Duodenal mucosa (tissue), 2 donors: ENCODE measurements at regions not wholly inside any gene's neighbourhood (a gene's known extent, or its start where the extent isn't known, plus 50 kb on each side); places are given as distances from the start of the nearest gene placed in this dataset.
"Not testable (repeated sequence)": the region's sequence is repeated elsewhere in the genome, so short reads cannot be mapped to it uniquely, and the experiment has no call there.

Source experiments
- H3K27ac ChIP-seq: one replicate; pipeline ENCODE4 v1.7.0; 2013; ENCODE audit warnings: low read depth, low read length
- H3K27me3 ChIP-seq, 2 donors: one replicate each; pipeline ENCODE4 v1.7.0; 2013; ENCODE audit warnings: low read length in 2 of 2, control low read depth in 1 of 2; ENCODE audit not compliant: insufficient read depth in 2 of 2, control insufficient read depth in 1 of 2
- H3K36me3 ChIP-seq, 2 donors: one replicate each; pipeline ENCODE4 v1.7.0; 2013; ENCODE audit warnings: low read length in 2 of 2, control low read depth in 1 of 2; ENCODE audit not compliant: insufficient read depth in 2 of 2, control insufficient read depth in 1 of 2
- H3K4me1 ChIP-seq, 2 donors: one replicate each; pipeline ENCODE4 v1.7.0; 2013; ENCODE audit warnings: low read length in 2 of 2, control low read depth in 1 of 2; ENCODE audit not compliant: insufficient read depth in 2 of 2, control insufficient read depth in 1 of 2
- H3K4me3 ChIP-seq, 2 donors: one replicate each; pipeline ENCODE4 v1.7.0; 2013; ENCODE audit warnings: low read length in 2 of 2, low read depth in 1 of 2
- H3K9ac ChIP-seq, 2 donors: one replicate each; pipeline ENCODE4 v1.7.0; 2013; ENCODE audit warnings: low read length in 2 of 2, low read depth in 1 of 2
- H3K9me3 ChIP-seq, 2 donors: one replicate each; pipeline ENCODE4 v1.7.0; 2013; ENCODE audit warnings: low read length in 2 of 2, control low read depth in 1 of 2; ENCODE audit not compliant: control insufficient read depth in 1 of 2

GRCh38 chr3:59360312-59360711, 310.5 kb upstream of the CFAP20DC start:
- H3K36me3 ChIP-seq, H3K27ac ChIP-seq, H3K9me3 ChIP-seq, H3K4me1 ChIP-seq, H3K9ac ChIP-seq, H3K27me3 ChIP-seq, H3K4me3 ChIP-seq: not testable (repeated sequence)

GRCh38 chr3:59341459-59341858, 291.6 kb upstream of the CFAP20DC start:
- no peaks in the 10 kb centered on the region for H3K36me3 ChIP-seq
- no peaks in the 10 kb centered on the region for H3K9me3 ChIP-seq
- no peak overlapping the region for H3K27ac ChIP-seq
- no peaks in the 10 kb centered on the region for H3K4me1 ChIP-seq
- no peak overlapping the region for H3K9ac ChIP-seq
- no peaks in the 10 kb centered on the region for H3K27me3 ChIP-seq
- H3K4me3 ChIP-seq, result no peak overlapping the region

GRCh38 chr3:59339818-59340217, 290.0 kb upstream of the CFAP20DC start:
- Histone ChIP-seq H3K9ac (no peak overlapping the region), H3K4me3 (no peak overlapping the region), H3K9me3 (no peaks in the 10 kb centered on the region), H3K27ac (no peak overlapping the region), H3K27me3 (no peaks in the 10 kb centered on the region), H3K4me1 (no peaks in the 10 kb centered on the region), H3K36me3 (no peaks in the 10 kb centered on the region)

- H3K27ac ChIP-seq, result no peak overlapping the region
- no peaks in the 10 kb centered on the region for H3K9me3 ChIP-seq
- H3K9ac ChIP-seq, result no peak overlapping the region
- H3K36me3 ChIP-seq, result no peaks in the 10 kb centered on the region
- H3K4me3 ChIP-seq, result no peak overlapping the region
- no peaks in the 10 kb centered on the region for H3K4me1 ChIP-seq
- no peaks in the 10 kb centered on the region for H3K27me3 ChIP-seq
Measured at GRCh38 chr3:59338934-59339333, 289.1 kb upstream of the CFAP20DC start.

- H3K4me3 ChIP-seq, result no peak overlapping the region
- no peaks in the 10 kb centered on the region for H3K9me3 ChIP-seq
- H3K9ac ChIP-seq, result no peak overlapping the region
- no peak overlapping the region for H3K27ac ChIP-seq
- no peaks in the 10 kb centered on the region for H3K4me1 ChIP-seq
- H3K27me3 ChIP-seq, result no peaks in the 10 kb centered on the region
- no peaks in the 10 kb centered on the region for H3K36me3 ChIP-seq
Measured at GRCh38 chr3:59335338-59335737, 285.5 kb upstream of the CFAP20DC start.

GRCh38 chr3:59334585-59334984, 284.8 kb upstream of the CFAP20DC start:
- Histone ChIP-seq H3K9me3 (no peaks in the 10 kb centered on the region), H3K27ac (no peak overlapping the region), H3K4me3 (no peak overlapping the region), H3K4me1 (no peaks in the 10 kb centered on the region), H3K9ac (no peak overlapping the region), H3K36me3 (no peaks in the 10 kb centered on the region), H3K27me3 (no peaks in the 10 kb centered on the region)

- H3K9me3 ChIP-seq, result no peaks in the 10 kb centered on the region
- H3K9ac ChIP-seq, result no peak overlapping the region
- H3K27me3 ChIP-seq, result no peaks in the 10 kb centered on the region
- no peak overlapping the region for H3K4me3 ChIP-seq
- no peaks in the 10 kb centered on the region for H3K36me3 ChIP-seq
- H3K4me1 ChIP-seq, result no peaks in the 10 kb centered on the region
- H3K27ac ChIP-seq, result no peak overlapping the region
Measured at GRCh38 chr3:59327376-59327808, 277.6 kb upstream of the CFAP20DC start.

GRCh38 chr3:59326246-59327024, 276.6 kb upstream of the CFAP20DC start:
- H3K9me3 ChIP-seq, result no peaks in the 10 kb centered on the region
- H3K9ac ChIP-seq, result no peak overlapping the region
- no peak overlapping the region for H3K27ac ChIP-seq
- H3K27me3 ChIP-seq, result no peaks in the 10 kb centered on the region
- no peak overlapping the region for H3K4me3 ChIP-seq
- H3K4me1 ChIP-seq, result no peaks in the 10 kb centered on the region
- no peaks in the 10 kb centered on the region for H3K36me3 ChIP-seq

- H3K27me3 ChIP-seq, result no peaks in the 10 kb centered on the region
- no peak overlapping the region for H3K27ac ChIP-seq
- no peaks in the 10 kb centered on the region for H3K9me3 ChIP-seq
- no peaks in the 10 kb centered on the region for H3K36me3 ChIP-seq
- H3K9ac ChIP-seq, result no peak overlapping the region
- H3K4me3 ChIP-seq, result no peak overlapping the region
- H3K4me1 ChIP-seq, result no peaks in the 10 kb centered on the region
Measured at GRCh38 chr3:59321881-59322540, 272.2 kb upstream of the CFAP20DC start.

- Histone ChIP-seq H3K36me3 (no peaks in the 10 kb centered on the region), H3K9ac (no peak overlapping the region), H3K9me3 (no peaks in the 10 kb centered on the region), H3K4me3 (no peak overlapping the region), H3K27ac (no peak overlapping the region), H3K27me3 (no peaks in the 10 kb centered on the region), H3K4me1 (no peaks in the 10 kb centered on the region)
Measured at GRCh38 chr3:59320080-59320479, 270.3 kb upstream of the CFAP20DC start.
